Activated CD4-positive, alpha-beta T cell treated with anti-CD3 and anti-CD28 coated beads, Interleukin-2, amount 10 ng/mL, durations not matched to agents 24 days and 14 days (primary cell): ENCODE measurements at regions not wholly inside any gene's neighbourhood (a gene's known extent, or its start where the extent isn't known, plus 50 kb on each side); places are given as distances from the start of the nearest gene placed in this dataset.
"Not testable (repeated sequence)": the region's sequence is repeated elsewhere in the genome, so short reads cannot be mapped to it uniquely, and the experiment has no call there.

Experiments
- DNase-seq: peaks from one replicate; pipeline ENCODE4 v3.0.0; 2022
- H3K27ac Mint-ChIP-seq: one replicate; pipeline ENCODE4 v1.8.0; 2022; ENCODE audit warnings: mild to moderate bottlenecking, mixed read lengths
- H3K27me3 Mint-ChIP-seq: one replicate; pipeline ENCODE4 v1.8.0; 2022; ENCODE audit warnings: mixed read lengths
- H3K36me3 Mint-ChIP-seq: one replicate; pipeline ENCODE4 v1.8.0; 2022; ENCODE audit warnings: low read depth, mild to moderate bottlenecking, mixed read lengths
- H3K4me1 Mint-ChIP-seq: one replicate; pipeline ENCODE4 v1.8.0; 2021; ENCODE audit warnings: mixed read lengths
- H3K4me3 Mint-ChIP-seq: one replicate; pipeline ENCODE4 v1.8.0; 2022; ENCODE audit warnings: mild to moderate bottlenecking, moderate library complexity, mixed read lengths
- H3K9me3 Mint-ChIP-seq: one replicate; pipeline ENCODE4 v1.8.0; 2021; ENCODE audit warnings: mixed read lengths
- intact Hi-C: fragments of 100-400 bp; cut with micrococcal nuclease; formaldehyde crosslinking; loops from one replicate; pipeline ENCODE4 v1.15.1; 2023

- H3K27me3 Mint-ChIP-seq, H3K36me3 Mint-ChIP-seq, H3K27ac Mint-ChIP-seq, H3K9me3 Mint-ChIP-seq, H3K4me1 Mint-ChIP-seq, DNase-seq, intact Hi-C loops, H3K4me3 Mint-ChIP-seq: not testable (repeated sequence)
Measured at GRCh38 chr7:63291758-63292157, 706.9 kb upstream of the ZNF722 start.

GRCh38 chr7:63317595-63317994 is 681.1 kb upstream of the ZNF722 start:
- H3K4me3 Mint-ChIP-seq, H3K9me3 Mint-ChIP-seq, DNase-seq, H3K36me3 Mint-ChIP-seq, H3K27me3 Mint-ChIP-seq, H3K4me1 Mint-ChIP-seq, intact Hi-C loops, H3K27ac Mint-ChIP-seq: not testable (repeated sequence)

GRCh38 chr7:63348755-63349408 is 649.8 kb upstream of the ZNF722 start:
- H3K4me1 Mint-ChIP-seq, intact Hi-C loops, DNase-seq, H3K9me3 Mint-ChIP-seq, H3K27ac Mint-ChIP-seq, H3K27me3 Mint-ChIP-seq, H3K4me3 Mint-ChIP-seq, H3K36me3 Mint-ChIP-seq: not testable (repeated sequence)

- H3K27ac Mint-ChIP-seq = no peak overlapping the region
- H3K27me3 Mint-ChIP-seq = no peaks in the 10 kb centered on the region
- no peaks in the 10 kb centered on the region for H3K4me1 Mint-ChIP-seq
- H3K9me3 Mint-ChIP-seq = peaks cover 12% of the 10 kb centered on the region
- intact Hi-C loops = no loop called here
- no peaks in the 10 kb centered on the region for H3K36me3 Mint-ChIP-seq
- no peak overlapping the region for H3K4me3 Mint-ChIP-seq
- no peak for DNase-seq
Measured at GRCh38 chr7:63376873-63377272, 621.8 kb upstream of the ZNF722 start.

- H3K4me1 Mint-ChIP-seq, H3K4me3 Mint-ChIP-seq, H3K36me3 Mint-ChIP-seq, H3K9me3 Mint-ChIP-seq, H3K27me3 Mint-ChIP-seq, H3K27ac Mint-ChIP-seq, intact Hi-C loops, DNase-seq: not testable (repeated sequence)
Measured at GRCh38 chr7:63394139-63394538, 604.5 kb upstream of the ZNF722 start.

- H3K27ac Mint-ChIP-seq, H3K27me3 Mint-ChIP-seq, H3K4me1 Mint-ChIP-seq, H3K9me3 Mint-ChIP-seq, intact Hi-C loops, H3K4me3 Mint-ChIP-seq, H3K36me3 Mint-ChIP-seq: not testable (repeated sequence)
- DNase-seq = peak; percentile 22
Measured at GRCh38 chr7:63407881-63408280, 590.8 kb upstream of the ZNF722 start.
